Upper lobe of left lung (tissue), 6 donors: ENCODE measurements at regions not wholly inside any gene's neighbourhood (a gene's known extent, or its start where the extent isn't known, plus 50 kb on each side); places are given as distances from the start of the nearest gene placed in this dataset.
"Not testable (repeated sequence)": the region's sequence is repeated elsewhere in the genome, so short reads cannot be mapped to it uniquely, and the experiment has no call there.

Source experiments
- ATAC-seq, 2 donors: fragments of 200-7000 bp; cut with Tn5 transposase; one replicate each; pipeline ENCODE4 v1.9.1; 2022; ENCODE audit warnings: mild to moderate bottlenecking in 2 of 2, moderate library complexity in 2 of 2; ENCODE audit not compliant: low FRiP score in 2 of 2
- DNase-seq, 2 donors: peaks; one replicate each; pipeline ENCODE4 v3.0.0-alpha.2; 2019 to 2020
- H3K27ac ChIP-seq, 4 donors: fragments of 200-600 bp; sonication (generic); one replicate each; pipeline ENCODE4 v1.5.1; 2016 to 2019
- H3K27me3 ChIP-seq, 4 donors: fragments of 200-600 bp; sonication (generic); one replicate each; pipeline ENCODE4 v1.5.1; 2017 to 2019
- H3K36me3 ChIP-seq, 4 donors: fragments of 200-600 bp; sonication (generic); one replicate each; pipeline ENCODE4 v1.5.1; 2016 to 2019
- H3K4me1 ChIP-seq, 4 donors: fragments of 200-600 bp; sonication (generic); one replicate each; pipeline ENCODE4 v1.5.1; 2018 to 2019
- H3K4me3 ChIP-seq, 4 donors: fragments of 200-600 bp; sonication (generic); one replicate each; pipeline ENCODE4 v1.5.1; 2017 to 2019; ENCODE audit warnings: mild to moderate bottlenecking in 2 of 4, moderate library complexity in 1 of 4
- H3K9me3 ChIP-seq, 4 donors: fragments of 200-600 bp; sonication (generic); one replicate each; pipeline ENCODE4 v1.5.1; 2018 to 2019
- CTCF ChIP-seq, 6 experiments: fragments of 450-650 bp in 4 of 6; fragments of 200-600 bp in 2 of 6; sonication (generic) in 2 of 6; IDR thresholded peaks; one replicate each; pipeline ENCODE4 v1.5.1; 2016 to 2019; ENCODE audit warnings: antibody characterized with exemption in 6 of 6
- EP300 ChIP-seq, 4 donors: sonication (generic); formaldehyde crosslinking; IDR thresholded peaks; one replicate each; pipeline ENCODE4 v1.5.1; 2017; ENCODE audit warnings: antibody characterized with exemption in 4 of 4, control low read depth in 2 of 4
- POLR2A ChIP-seq, 4 donors: fragments of 450-650 bp; IDR thresholded peaks; one replicate each; pipeline ENCODE4 v1.5.1; 2016 to 2017; ENCODE audit warnings: antibody characterized with exemption in 4 of 4, mild to moderate bottlenecking in 2 of 4
- POLR2AphosphoS5 ChIP-seq, 2 donors: sonication (generic); formaldehyde crosslinking; IDR thresholded peaks; one replicate each; pipeline ENCODE4 v1.5.1; 2017; ENCODE audit warnings: antibody characterized with exemption in 2 of 2
- WGBS, 2 donors: methylation state at CpG; one replicate each; pipeline ENCODE4 v1.1.5; 2017 to 2018; 5-methylcytosine and 5-hydroxymethylcytosine counted together
- donor health status: DM: no; HTN: no; CAD: no; lungs with moderate emphysema.
- donor health status: DM: no; HTN: yes; CAD: no; lungs with severe emphysema.

- WGBS, 2 donors = 84 to 88% methylated on average over 5 of the region's 5 CpGs
- no peaks in the 10 kb centered on the region for H3K9me3 ChIP-seq
- H3K36me3 ChIP-seq = no peaks in the 10 kb centered on the region
- TF ChIP-seq EP300 (IDR thresholded peaks at IDR 0.05) (no peak), POLR2A (IDR thresholded peaks at IDR 0.05) (no peak), POLR2AphosphoS5 (IDR thresholded peaks at IDR 0.05) (peak; percentile 32 to 55), CTCF (IDR thresholded peaks at IDR 0.05) (no peak)
- no peak overlapping the region for H3K4me3 ChIP-seq
- H3K27me3 ChIP-seq = no peaks in the 10 kb centered on the region
- DNase-seq (peak in 1 of 2 donors; percentile 22), ATAC-seq (peak in 1 of 2 donors; percentile 64)
- peak overlapping the region in 2 of 4 donors; percentile 65 to 67 for H3K27ac ChIP-seq
- H3K4me1 ChIP-seq = peaks cover 17 to 36% (median 26%) of the 10 kb centered on the region in 4 donors
Observed at GRCh38 chr7:46600340-46600739, 679.3 kb upstream of the IGFBP3 start.

GRCh38 chr7:46594831-46595230, 673.8 kb upstream of the IGFBP3 start:
- ATAC-seq = not testable (repeated sequence)

GRCh38 chr7:46590918-46591905, 670.1 kb upstream of the IGFBP3 start:
- not testable (repeated sequence) for H3K4me1 ChIP-seq, DNase-seq

More at GRCh38 chr7:46594831-46595230, 673.8 kb upstream of the IGFBP3 start:
- 0 to 15% methylated on average over 1 of the region's 1 CpG for WGBS, 2 donors
- not testable (repeated sequence) for H3K4me1 ChIP-seq, H3K27ac ChIP-seq, H3K4me3 ChIP-seq, H3K27me3 ChIP-seq, H3K9me3 ChIP-seq, H3K36me3 ChIP-seq, DNase-seq

GRCh38 chr7:46589286-46589685, 668.2 kb upstream of the IGFBP3 start:
- no peaks in the 10 kb centered on the region for H3K9me3 ChIP-seq
- 66 to 73% methylated on average over 5 of the region's 5 CpGs for WGBS, 2 donors
- H3K27ac ChIP-seq = no peak overlapping the region
- no peak for TF ChIP-seq POLR2A (IDR thresholded peaks at IDR 0.05)
- TF ChIP-seq POLR2AphosphoS5 (IDR thresholded peaks at IDR 0.05) = no peak
- TF ChIP-seq EP300 (IDR thresholded peaks at IDR 0.05) = no peak
- DNase-seq (no peak), ATAC-seq (no peak)
- H3K4me1 ChIP-seq = peaks cover 0 to 3% (median 0%) of the 10 kb centered on the region in 4 donors
- H3K27me3 ChIP-seq = no peaks in the 10 kb centered on the region
- no peak overlapping the region for H3K4me3 ChIP-seq
- H3K36me3 ChIP-seq = no peaks in the 10 kb centered on the region

More at GRCh38 chr7:46590918-46591905, 670.1 kb upstream of the IGFBP3 start:
- WGBS, 2 donors = 74 to 88% methylated on average over 9 to 10 of the region's 10 CpGs
- H3K4me3 ChIP-seq, H3K9me3 ChIP-seq, H3K36me3 ChIP-seq, ATAC-seq, H3K27ac ChIP-seq, H3K27me3 ChIP-seq: not testable (repeated sequence)

- H3K4me3 ChIP-seq = no peak overlapping the region
- TF ChIP-seq POLR2A (IDR thresholded peaks at IDR 0.05) = no peak
- TF ChIP-seq EP300 (IDR thresholded peaks at IDR 0.05) = no peak
- TF ChIP-seq POLR2AphosphoS5 (IDR thresholded peaks at IDR 0.05) = no peak
- no peak for TF ChIP-seq CTCF (IDR thresholded peaks at IDR 0.05)
- H3K9me3 ChIP-seq = no peaks in the 10 kb centered on the region
- H3K4me1 ChIP-seq = peaks cover 0 to 3% (median 0%) of the 10 kb centered on the region in 4 donors
- H3K36me3 ChIP-seq = no peaks in the 10 kb centered on the region
- no peaks in the 10 kb centered on the region for H3K27me3 ChIP-seq
- H3K27ac ChIP-seq = no peak overlapping the region
- ATAC-seq = peak in 1 of 2 donors; percentile 65
- WGBS, 2 donors = 45 to 67% methylated on average over 1 of the region's 1 CpG
- DNase-seq = no peak
Observed at GRCh38 chr7:46586406-46586805, 665.3 kb upstream of the IGFBP3 start.

- ATAC-seq (peak in 1 of 2 donors; percentile 40), DNase-seq (no peak)
- Histone ChIP-seq H3K4me1 (no peaks in the 10 kb centered on the region), H3K9me3 (no peaks in the 10 kb centered on the region), H3K36me3 (no peaks in the 10 kb centered on the region), H3K27me3 (no peaks in the 10 kb centered on the region), H3K4me3 (no peak overlapping the region), H3K27ac (no peak overlapping the region)
- TF ChIP-seq EP300 (IDR thresholded peaks at IDR 0.05) = no peak
- TF ChIP-seq POLR2AphosphoS5 (IDR thresholded peaks at IDR 0.05) = peak in 1 of 2 donors; percentile 64
- WGBS, 2 donors = 78 to 87% methylated on average over 1 of the region's 1 CpG
Observed at GRCh38 chr7:46583656-46584055, 662.6 kb upstream of the IGFBP3 start.
